HEK293T (cell line): ENCODE measurements at regions not wholly inside any gene's neighbourhood (a gene's known extent, or its start where the extent isn't known, plus 50 kb on each side); places are given as distances from the start of the nearest gene placed in this dataset.
A peak's percentile ranks its signal among the peaks of the same experiment; 100 is the strongest.

Experiments used
- CTCF ChIA-PET: fragments of 350-600 bp; formaldehyde crosslinking; extraction: SDS; loops from one replicate; lab custom pipeline; 2021; ENCODE audit warnings: antibody characterized with exemption, inconsistent platforms; lab: Yijun Ruan, JAX
- POLR2A ChIA-PET: fragments of 350-600 bp; formaldehyde crosslinking; extraction: SDS; loops from one replicate; lab custom pipeline; 2020; ENCODE audit warnings: antibody characterized with exemption, inconsistent platforms; lab: Yijun Ruan, JAX
- DNase-seq: peaks from one replicate; pipeline ENCODE4 v3.0.0; 2012; ENCODE audit warnings: mixed read lengths; ENCODE audit errors: extremely low spot score
- ARNT ChIP-seq: fragments of 450-650 bp; IDR thresholded peaks from 2 replicates; pipeline ENCODE4 v1.6.1; 2017; ENCODE audit warnings: mild to moderate bottlenecking
- BHLHE40 ChIP-seq: fragments of 450-650 bp; IDR thresholded peaks from 2 replicates; pipeline ENCODE4 v1.6.1; 2016; ENCODE audit warnings: mild to moderate bottlenecking, moderate library complexity, borderline replicate concordance
- CTBP1 ChIP-seq: fragments of 450-650 bp; IDR thresholded peaks from 2 replicates; pipeline ENCODE4 v1.6.1; 2016; ENCODE audit warnings: borderline replicate concordance
- ELF4 ChIP-seq: fragments of 450-650 bp; IDR thresholded peaks from 2 replicates; pipeline ENCODE4 v1.6.1; 2017; ENCODE audit warnings: antibody characterized with exemption
- FOXA1 ChIP-seq: fragments of 450-650 bp; IDR thresholded peaks from 2 replicates; pipeline ENCODE4 v1.6.1; 2016; ENCODE audit warnings: mild to moderate bottlenecking
- FOXK2 ChIP-seq: fragments of 450-650 bp; IDR thresholded peaks from 2 replicates; pipeline ENCODE4 v1.6.1; 2016; ENCODE audit warnings: mild to moderate bottlenecking
- FOXM1 ChIP-seq: fragments of 450-650 bp; IDR thresholded peaks from 2 replicates; pipeline ENCODE4 v1.6.1; 2017; ENCODE audit warnings: mild to moderate bottlenecking, borderline replicate concordance
- HDGF ChIP-seq: fragments of 450-650 bp; IDR thresholded peaks from 2 replicates; pipeline ENCODE4 v1.6.1; 2017; ENCODE audit warnings: antibody characterized with exemption, borderline replicate concordance
- L3MBTL2 ChIP-seq: fragments of 450-650 bp; conservative IDR thresholded peaks from 2 replicates; pipeline ENCODE4 v1.6.1; 2016; ENCODE audit warnings: mild to moderate bottlenecking
- LEF1 ChIP-seq: fragments of 450-650 bp; IDR thresholded peaks from 2 replicates; pipeline ENCODE4 v1.6.1; 2017; ENCODE audit warnings: mild to moderate bottlenecking, borderline replicate concordance
- NFRKB ChIP-seq: fragments of 450-650 bp; IDR thresholded peaks from 2 replicates; pipeline ENCODE4 v1.6.1; 2016; ENCODE audit warnings: mild to moderate bottlenecking, moderate library complexity
- SP1 ChIP-seq: fragments of 450-650 bp; IDR thresholded peaks from 2 replicates; pipeline ENCODE4 v1.6.1; 2017
- SUZ12 ChIP-seq: fragments of 450-650 bp; IDR thresholded peaks from 2 replicates; pipeline ENCODE4 v1.6.1; 2016; ENCODE audit warnings: mild to moderate bottlenecking
- TARDBP ChIP-seq: fragments of 450-650 bp; IDR thresholded peaks from 2 replicates; pipeline ENCODE4 v1.6.1; 2016
- ZNF384 ChIP-seq: fragments of 450-650 bp; IDR thresholded peaks from 2 replicates; pipeline ENCODE4 v1.6.1; 2016
- TF ChIP-seq, protein P1 (sequence below): fragments of 450-650 bp; IDR thresholded peaks from 2 replicates; pipeline ENCODE4 v1.6.1; 2016

DNA sequence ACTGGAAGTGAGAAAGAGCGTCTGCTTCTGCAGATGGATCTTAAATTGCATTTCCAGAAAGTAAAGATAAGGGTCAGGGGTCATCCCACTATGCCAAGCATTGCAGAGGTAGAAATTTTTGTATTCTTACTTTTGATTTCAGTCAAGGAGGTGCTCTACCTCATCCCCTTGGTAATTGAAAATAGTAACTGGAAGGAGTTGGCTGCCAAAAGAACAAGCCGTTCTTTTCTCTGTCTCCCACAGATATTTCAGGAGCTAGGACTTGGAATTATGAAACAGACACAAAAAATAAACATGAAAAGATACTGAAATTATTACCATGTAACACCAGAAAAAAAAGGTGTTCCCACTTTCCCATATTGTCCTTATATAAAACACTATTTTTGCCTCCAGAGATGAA is 309.9 kb upstream of the UMPS start:
- ChIA-PET POLR2A (no interaction called here), CTCF (no interaction called here)
- no peak for DNase-seq
- TF ChIP-seq FOXM1 (no peak), TARDBP (no peak), L3MBTL2 (no peak), HDGF (no peak), ELF4 (no peak), ARNT (no peak), SP1 (no peak), FOXK2 (no peak), LEF1 (no peak), CTBP1 (no peak), BHLHE40 (no peak), NFRKB (no peak), SUZ12 (no peak), ZNF384 (no peak), FOXA1 (no peak)
- TF ChIP-seq, protein P1, sequence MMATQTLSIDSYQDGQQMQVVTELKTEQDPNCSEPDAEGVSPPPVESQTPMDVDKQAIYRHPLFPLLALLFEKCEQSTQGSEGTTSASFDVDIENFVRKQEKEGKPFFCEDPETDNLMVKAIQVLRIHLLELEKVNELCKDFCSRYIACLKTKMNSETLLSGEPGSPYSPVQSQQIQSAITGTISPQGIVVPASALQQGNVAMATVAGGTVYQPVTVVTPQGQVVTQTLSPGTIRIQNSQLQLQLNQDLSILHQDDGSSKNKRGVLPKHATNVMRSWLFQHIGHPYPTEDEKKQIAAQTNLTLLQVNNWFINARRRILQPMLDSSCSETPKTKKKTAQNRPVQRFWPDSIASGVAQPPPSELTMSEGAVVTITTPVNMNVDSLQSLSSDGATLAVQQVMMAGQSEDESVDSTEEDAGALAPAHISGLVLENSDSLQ: no peak

DNA sequence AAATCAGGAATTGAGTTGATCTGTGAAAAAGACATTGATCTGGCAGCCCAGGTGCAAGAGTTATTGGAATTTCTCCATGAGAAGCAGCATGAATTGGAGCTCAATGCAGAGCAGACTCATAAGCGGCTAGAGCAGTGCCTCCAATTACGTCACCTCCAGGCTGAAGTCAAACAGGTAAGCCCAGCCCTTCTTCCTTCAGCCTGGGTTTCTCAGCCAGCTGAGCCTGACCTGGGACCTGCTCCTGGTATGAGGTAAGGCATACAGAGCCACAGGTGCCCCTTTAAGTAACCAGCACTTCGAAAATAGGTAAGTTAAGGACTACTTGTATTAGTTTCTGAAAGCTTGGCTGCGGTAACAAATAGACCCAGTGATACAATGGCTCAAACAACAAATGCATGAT is 307.4 kb upstream of the UMPS start:
- ChIA-PET CTCF (no interaction called here), POLR2A (no interaction called here)
- TF ChIP-seq HDGF (no peak), NFRKB (no peak), FOXK2 (no peak), LEF1 (no peak), ELF4 (no peak), CTBP1 (no peak), TARDBP (no peak), FOXM1 (no peak), BHLHE40 (no peak), L3MBTL2 (no peak), SUZ12 (no peak), SP1 (no peak), ZNF384 (no peak), ARNT (no peak), FOXA1 (no peak)
- TF ChIP-seq, protein P1: no peak
- no peak for DNase-seq

DNA sequence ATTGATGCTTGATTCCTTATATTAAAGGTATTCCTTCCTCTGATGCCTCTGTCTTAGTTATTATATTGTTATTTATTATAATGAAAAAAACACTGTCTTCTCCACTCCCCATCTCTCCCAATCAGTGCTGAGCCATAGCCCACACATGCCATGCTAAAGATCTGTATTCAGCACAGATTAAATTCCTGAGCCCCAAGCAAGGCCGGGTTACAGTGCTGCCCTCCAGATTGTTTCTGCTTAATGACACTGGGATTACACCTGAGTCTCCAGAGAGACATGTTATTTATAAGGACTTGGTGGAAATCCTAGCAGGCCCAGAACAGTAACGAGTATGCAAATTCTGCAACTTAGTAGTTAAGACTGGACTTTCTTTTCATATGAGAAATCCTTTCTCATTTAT is 305.9 kb upstream of the UMPS start:
- ChIA-PET POLR2A (no interaction called here), CTCF (no interaction called here)
- TF ChIP-seq FOXM1 (no peak), FOXA1 (no peak), LEF1 (no peak), SUZ12 (no peak), HDGF (no peak), ELF4 (no peak), ARNT (no peak)
- no peak for DNase-seq

DNA sequence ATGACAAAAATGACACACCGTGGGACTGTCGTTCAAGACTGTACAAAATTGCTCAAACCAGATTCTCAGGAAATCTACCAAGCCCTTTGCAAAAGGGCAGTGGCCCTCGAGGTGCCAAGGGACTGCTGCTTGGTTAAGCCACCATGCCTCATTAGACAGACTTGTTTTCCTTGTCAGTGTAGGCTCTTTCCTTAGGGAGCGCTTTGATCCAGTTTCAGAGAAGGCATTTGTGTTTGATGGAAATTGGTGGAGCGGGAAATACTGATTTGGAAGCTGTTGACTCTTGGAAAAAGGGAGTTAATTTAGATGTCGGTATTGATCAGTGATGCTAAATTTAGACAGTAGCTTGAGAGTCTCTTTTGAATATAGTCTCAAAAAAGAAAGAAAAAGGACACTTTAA is 304.3 kb upstream of the UMPS start:
- no peak for TF ChIP-seq TARDBP
- TF ChIP-seq ZNF384: no peak
- POLR2A ChIA-PET: no interaction called here
- no peak for DNase-seq
- CTCF ChIA-PET: no interaction called here

DNA sequence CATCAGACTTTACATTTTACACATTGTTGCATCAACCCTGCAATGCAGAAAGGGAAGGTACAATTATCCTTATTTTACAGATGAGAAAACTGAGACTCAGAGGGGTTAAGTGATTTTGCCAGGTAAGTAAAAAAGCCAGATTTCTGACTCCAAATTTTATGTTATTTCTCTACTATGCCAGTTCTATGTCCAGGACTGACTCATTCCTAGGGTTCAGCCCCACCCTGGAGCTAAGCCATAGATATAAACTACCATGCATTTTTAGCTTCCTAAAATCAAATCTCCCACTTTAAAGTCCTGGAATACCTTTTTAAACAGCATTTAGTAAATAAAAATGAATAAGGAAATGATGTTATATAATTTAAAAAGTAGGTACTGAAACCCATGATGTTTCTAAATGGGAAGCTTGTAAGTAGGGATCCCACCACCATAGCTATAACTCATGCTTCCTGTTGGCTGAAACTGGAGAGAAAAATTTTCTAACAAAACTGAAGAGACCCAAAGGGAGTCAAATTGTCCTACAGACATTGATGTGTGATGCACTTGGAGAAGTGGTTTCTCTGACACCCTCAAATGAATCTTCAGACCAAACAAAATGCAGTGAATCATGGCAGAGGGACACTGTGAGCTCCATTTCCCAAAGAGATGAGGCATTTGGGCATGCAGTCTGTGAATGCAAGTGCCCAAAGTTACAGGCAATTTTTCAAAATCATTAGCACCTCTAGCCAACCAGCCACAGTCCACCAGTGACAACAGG is 301.7 kb upstream of the UMPS start:
- no peak for TF ChIP-seq FOXM1
- TF ChIP-seq LEF1: no peak
- TF ChIP-seq BHLHE40: no peak
- TF ChIP-seq FOXK2: no peak
- TF ChIP-seq TARDBP: no peak
- no peak for TF ChIP-seq ZNF384
- TF ChIP-seq, protein P1: no peak
- no peak for TF ChIP-seq ELF4
- TF ChIP-seq FOXA1: no peak
- no peak for TF ChIP-seq SP1
- POLR2A ChIA-PET: no interaction called here
- no peak for DNase-seq
- CTCF ChIA-PET: interaction anchor here (0.6 to 1.2 kb wide), 2 partner anchors 37 to 77 kb away, joined by 3 to 4 read pairs; no protein-coding TSS in a partner anchor

DNA sequence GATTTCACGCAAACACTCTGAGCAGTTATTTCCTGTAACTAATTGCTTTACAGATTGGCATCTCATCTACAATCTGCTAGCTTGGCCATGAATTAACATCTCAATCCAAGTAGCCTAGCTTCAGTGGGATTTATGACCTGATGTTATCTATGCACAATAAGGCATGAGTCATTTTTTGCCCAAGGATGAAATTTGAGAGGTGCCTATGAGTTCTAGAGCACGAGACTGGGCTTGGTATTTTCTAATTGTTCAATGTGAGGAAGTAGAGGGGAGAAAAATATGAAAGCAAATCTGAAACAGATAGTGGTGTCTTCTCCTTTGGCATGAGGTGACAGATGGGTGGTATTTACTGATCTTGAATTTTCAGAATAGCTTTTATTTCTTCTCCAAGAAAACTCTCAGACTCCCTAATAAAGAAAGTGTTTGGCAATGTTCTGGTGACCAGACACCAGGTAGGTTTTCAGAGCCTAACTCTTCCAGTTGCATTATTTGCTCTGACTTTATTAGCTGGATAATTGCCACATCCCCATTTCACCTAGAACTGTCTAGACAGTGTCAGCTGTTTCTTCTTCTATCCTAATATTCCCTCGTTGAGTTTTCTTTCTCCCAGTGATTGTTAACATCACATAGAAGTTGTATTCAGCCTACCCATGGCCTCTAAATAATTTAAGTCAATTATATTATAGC is 301.0 kb upstream of the UMPS start:
- DNase-seq: peak; percentile 61
- POLR2A ChIA-PET: no interaction called here
- CTCF ChIA-PET: interaction anchor here (0.5 to 1.2 kb wide), 3 partner anchors 37 to 499 kb away, joined by 3 to 7 read pairs (median 4); no protein-coding TSS in a partner anchor
- TF ChIP-seq FOXK2 (no peak), BHLHE40 (peak; percentile 34; the same call in 1 of the 2 replicates), TARDBP (no peak), CTBP1 (peak; percentile 58; the same call in 1 of the 2 replicates)
- TF ChIP-seq, protein P1: peak; percentile 90
